GM18520 (cell line): ENCODE measurements at regions not wholly inside any gene's neighbourhood (a gene's known extent, or its start where the extent isn't known, plus 50 kb on each side); places are given as distances from the start of the nearest gene placed in this dataset.

Source experiments
- ATAC-seq: cut with Tn5 transposase; IDR thresholded peaks from one replicate; pipeline ENCODE4 v1.9.1; 2021; ENCODE audit not compliant: unreplicated experiment

GRCh38 chr2:180101846-180102245 is 94.7 kb upstream of the CWC22 start:
- no peak for ATAC-seq

DNA sequence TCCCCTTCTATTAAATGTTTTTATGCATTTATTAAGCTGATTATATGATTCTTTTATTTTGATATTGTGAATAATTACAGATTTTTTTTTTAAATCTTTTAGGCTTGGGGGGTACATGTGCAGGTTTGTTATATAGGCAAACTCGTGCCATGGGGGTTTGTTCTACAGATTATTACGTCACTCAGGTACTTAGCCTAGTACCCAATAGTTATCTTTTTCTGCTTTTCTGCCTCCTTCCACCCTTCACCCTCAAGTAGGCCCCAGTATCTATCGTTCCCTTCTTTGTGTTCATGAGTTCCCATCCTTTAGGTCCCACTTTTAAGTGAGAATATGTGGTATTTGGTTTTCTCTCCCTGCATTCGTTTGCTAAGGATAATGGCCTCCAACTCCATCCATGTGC is 92.2 kb upstream of the CWC22 start:
- no peak for ATAC-seq

GRCh38 chr2:180085144-180085543 is 78.0 kb upstream of the CWC22 start:
- ATAC-seq = no peak

GRCh38 chr2:180077295-180077906 is 70.3 kb upstream of the CWC22 start:
- no peak for ATAC-seq

- no peak for ATAC-seq
Observed at GRCh38 chr2:180075870-180076269, 68.8 kb upstream of the CWC22 start.

DNA sequence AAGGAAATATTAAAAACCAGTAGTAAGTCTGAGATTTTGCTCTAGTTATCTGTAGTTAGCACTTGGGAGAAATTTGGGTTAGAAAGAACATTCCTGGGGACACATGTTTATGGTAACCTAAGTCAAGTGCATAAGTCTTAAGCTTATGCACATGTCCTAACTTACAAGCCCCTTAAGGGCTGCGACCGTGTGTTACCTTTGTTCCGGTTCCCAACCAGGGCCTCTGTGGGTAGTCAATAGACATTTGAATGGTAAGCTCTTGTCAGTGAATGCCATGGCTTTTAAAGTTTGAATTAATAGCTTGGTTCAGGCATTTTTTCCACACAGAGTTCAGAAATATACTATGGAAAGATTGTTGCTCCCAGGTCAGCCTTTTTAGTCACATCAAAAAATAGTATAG is 64.7 kb upstream of the CWC22 start:
- ATAC-seq = no peak

- no peak for ATAC-seq
Observed at GRCh38 chr2:180063494-180064092, 56.5 kb upstream of the CWC22 start.

- no peak for ATAC-seq
Observed at GRCh38 chr2:180062178-180062577, 55.1 kb upstream of the CWC22 start.

DNA sequence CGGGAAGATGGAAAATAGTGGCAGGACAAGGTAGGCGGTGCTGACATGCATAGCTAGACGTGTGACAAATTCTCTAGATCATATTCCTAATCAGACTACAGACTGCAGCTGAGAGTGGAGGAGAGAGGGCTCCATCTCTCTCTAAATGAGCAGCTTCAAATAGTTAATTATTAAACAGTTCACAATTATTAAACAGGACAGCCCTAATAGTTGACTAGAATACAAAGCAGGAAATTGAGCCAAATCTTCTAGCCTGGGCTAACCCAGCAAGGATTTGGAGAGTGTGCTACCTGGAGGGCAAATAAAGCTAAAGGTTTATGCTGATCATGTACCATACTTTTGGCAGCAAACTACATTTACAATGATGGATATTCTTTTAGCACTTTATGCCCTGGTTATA is 54.4 kb upstream of the CWC22 start:
- no peak for ATAC-seq

DNA sequence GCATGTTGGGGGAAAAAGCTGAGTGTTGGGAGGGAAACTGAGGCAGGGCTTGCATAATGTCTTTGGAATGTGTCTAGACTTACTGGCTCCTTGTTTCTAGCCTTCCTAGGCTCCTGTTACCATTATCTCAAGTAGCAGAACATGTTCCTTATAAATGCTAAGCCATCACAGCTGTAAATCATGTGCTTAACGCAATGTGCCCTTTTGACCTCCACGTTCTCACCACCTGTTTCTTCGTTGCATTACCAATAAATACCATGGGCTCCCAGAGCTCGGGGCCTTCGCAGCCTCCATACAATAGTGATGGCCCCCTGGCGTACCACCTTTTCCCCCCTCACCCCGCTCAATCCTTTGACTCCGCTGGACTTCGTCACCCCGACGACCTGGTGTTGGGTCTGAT is 54.0 kb upstream of the CWC22 start:
- no peak for ATAC-seq

- ATAC-seq = no peak
Observed at GRCh38 chr2:180058993-180059392, 51.9 kb upstream of the CWC22 start.

GRCh38 chr2:180057706-180058412 is 50.8 kb upstream of the CWC22 start:
- no peak for ATAC-seq
